ENCODE measurements at regions not wholly inside any gene's neighbourhood (a gene's known extent, or its start where the extent isn't known, plus 50 kb on each side); places are given as distances from the start of the nearest gene placed in this dataset.

GRCh38 chr4:137193564-137193963, 338.7 kb downstream of the PCDH18 start:
- no peak for DNase-seq

- DNase-seq = no peak
Observed at GRCh38 chr4:137181293-137181899, 350.9 kb downstream of the PCDH18 start.

GRCh38 chr4:137180349-137180748, 351.9 kb downstream of the PCDH18 start:
- no peak for DNase-seq

GRCh38 chr4:137156807-137157206, 375.5 kb downstream of the PCDH18 start:
- DNase-seq = no peak

GRCh38 chr4:137156054-137156453, 376.2 kb downstream of the PCDH18 start:
- DNase-seq = no peak

- no peak for DNase-seq
Observed at GRCh38 chr4:137131201-137131600, 401.1 kb downstream of the PCDH18 start.

GRCh38 chr4:137129845-137130244, 402.4 kb downstream of the PCDH18 start:
- DNase-seq = no peak

GRCh38 chr4:137129441-137129840, 402.9 kb downstream of the PCDH18 start:
- no peak for DNase-seq

- peak; percentile 4 for DNase-seq
Observed at GRCh38 chr4:137125011-137125410, 407.3 kb downstream of the PCDH18 start.

- peak; percentile 94 for DNase-seq
Observed at GRCh38 chr4:137124278-137124932, 407.9 kb downstream of the PCDH18 start.

GRCh38 chr4:137122876-137123275, 409.4 kb downstream of the PCDH18 start:
- DNase-seq = no peak

- no peak for DNase-seq
Observed at GRCh38 chr4:137116144-137116543, 416.1 kb downstream of the PCDH18 start.

- no peak for DNase-seq
Observed at GRCh38 chr4:137106733-137107132, 425.6 kb downstream of the PCDH18 start.

- DNase-seq = no peak
Observed at GRCh38 chr4:137106287-137106686, 426.0 kb downstream of the PCDH18 start.

- DNase-seq = no peak
Observed at GRCh38 chr4:137090951-137091350, 441.3 kb downstream of the PCDH18 start.

GRCh38 chr4:137083571-137084135, 448.6 kb downstream of the PCDH18 start:
- no peak for DNase-seq

- DNase-seq = no peak
Observed at GRCh38 chr4:137082061-137082460, 450.2 kb downstream of the PCDH18 start.

- DNase-seq = no peak
Observed at GRCh38 chr4:137076908-137077307, 455.4 kb downstream of the PCDH18 start.

- DNase-seq = no peak
Observed at GRCh38 chr4:137075586-137075985, 456.7 kb downstream of the PCDH18 start.

- DNase-seq = no peak
Observed at GRCh38 chr4:137070614-137071013, 461.7 kb downstream of the PCDH18 start.

- DNase-seq = no peak
Observed at GRCh38 chr4:137069473-137069872, 462.8 kb downstream of the PCDH18 start.

GRCh38 chr4:137067735-137068134, 464.6 kb downstream of the PCDH18 start:
- DNase-seq = no peak

GRCh38 chr4:137065311-137065710, 467.0 kb downstream of the PCDH18 start:
- DNase-seq = no peak

GRCh38 chr4:137063961-137064360, 468.3 kb downstream of the PCDH18 start:
- no peak for DNase-seq

GRCh38 chr4:137043184-137043583, 489.1 kb downstream of the PCDH18 start:
- DNase-seq = no peak
